HG02852 (cell line): ENCODE measurements at regions not wholly inside any gene's neighbourhood (a gene's known extent, or its start where the extent isn't known, plus 50 kb on each side); places are given as distances from the start of the nearest gene placed in this dataset.
"Not testable (repeated sequence)": the region's sequence is repeated elsewhere in the genome, so short reads cannot be mapped to it uniquely, and the experiment has no call there.

Source experiments
- ATAC-seq: cut with Tn5 transposase; IDR thresholded peaks from one replicate; pipeline ENCODE4 v1.9.1; 2021; ENCODE audit warnings: mild to moderate bottlenecking, moderate library complexity; ENCODE audit not compliant: unreplicated experiment

GRCh38 chr5:27241564-27242257 is 203.3 kb upstream of the CDH9 start:
- no peak for ATAC-seq

GRCh38 chr5:27240791-27241190 is 202.4 kb upstream of the CDH9 start:
- no peak for ATAC-seq

DNA sequence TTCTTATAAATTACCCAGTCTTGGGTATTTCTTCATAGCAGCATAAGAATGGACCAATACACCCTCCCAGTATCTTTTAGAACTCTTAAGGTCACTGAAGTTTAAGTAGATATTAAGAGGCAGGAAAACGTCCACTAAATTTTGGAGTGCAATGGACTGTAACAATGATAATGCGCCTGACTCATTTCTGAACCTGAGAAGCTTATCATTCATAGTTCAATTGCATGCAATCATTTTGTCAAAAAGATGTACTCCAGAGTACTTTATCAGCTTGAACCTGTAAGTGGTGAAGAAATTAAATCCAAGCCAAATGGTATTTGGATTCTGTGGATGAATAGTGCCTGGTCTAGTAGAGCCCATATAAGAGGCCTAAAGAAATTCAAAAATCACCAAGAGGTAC is 196.5 kb upstream of the CDH9 start:
- no peak for ATAC-seq

DNA sequence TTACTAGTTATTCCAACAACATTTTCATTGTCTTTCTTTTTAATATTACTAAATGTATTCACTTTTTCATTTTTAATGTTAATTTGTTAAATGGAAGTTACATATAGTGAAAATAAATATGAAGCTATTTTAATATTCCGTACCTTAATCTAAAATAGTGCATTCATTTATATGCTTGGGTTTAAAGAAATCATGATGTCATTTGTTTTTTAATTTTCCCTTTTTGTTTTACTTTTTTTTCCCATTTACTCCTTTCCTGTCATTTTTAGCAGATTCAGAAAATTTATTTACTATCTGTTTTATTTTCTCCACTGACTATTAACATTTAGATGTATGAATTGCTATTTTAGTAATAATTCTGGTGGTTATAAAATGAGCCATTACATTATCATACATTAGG is 183.0 kb upstream of the CDH9 start:
- no peak for ATAC-seq

DNA sequence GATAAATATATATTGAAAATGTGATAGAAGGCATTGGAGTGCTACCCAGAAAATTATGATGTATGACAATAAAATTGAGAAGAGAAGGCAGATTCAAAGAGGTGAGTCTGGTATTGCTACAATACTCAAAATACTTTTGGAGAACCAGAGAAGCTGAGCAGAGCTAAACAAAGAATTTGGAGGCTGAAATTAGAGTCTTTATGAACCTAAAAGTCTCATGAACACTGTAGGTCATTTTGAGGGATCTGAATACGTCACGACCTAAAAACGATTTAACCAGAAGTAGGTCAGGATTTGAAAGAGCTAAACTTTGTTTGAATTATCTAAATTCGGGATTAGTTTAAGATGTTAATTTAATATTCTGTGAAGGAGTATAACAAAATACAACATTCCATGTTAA is 182.4 kb upstream of the CDH9 start:
- no peak for ATAC-seq

DNA sequence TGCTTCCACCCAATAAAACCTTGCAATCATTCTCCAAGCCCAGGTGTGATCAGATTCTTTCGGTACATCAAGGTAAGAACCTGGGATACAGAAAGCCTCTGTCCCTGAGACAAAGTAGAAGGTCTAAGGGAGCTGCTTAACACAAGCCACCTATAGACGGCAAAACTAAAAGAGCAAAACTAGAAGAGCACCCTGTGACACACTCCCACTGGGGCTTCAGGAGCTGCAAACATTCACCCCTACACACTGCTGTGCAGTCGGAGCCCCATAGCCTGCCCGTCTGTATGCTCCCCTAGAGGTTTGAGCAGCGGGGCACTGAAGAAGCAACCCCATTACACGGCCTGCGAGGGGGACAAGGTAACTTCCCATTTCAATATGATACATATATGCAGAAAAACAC is 179.6 kb upstream of the CDH9 start:
- ATAC-seq: no peak

- no peak for ATAC-seq
Measured at GRCh38 chr5:27217155-27217956, 179.0 kb upstream of the CDH9 start.

- ATAC-seq: no peak
Measured at GRCh38 chr5:27216367-27216950, 178.1 kb upstream of the CDH9 start.

DNA sequence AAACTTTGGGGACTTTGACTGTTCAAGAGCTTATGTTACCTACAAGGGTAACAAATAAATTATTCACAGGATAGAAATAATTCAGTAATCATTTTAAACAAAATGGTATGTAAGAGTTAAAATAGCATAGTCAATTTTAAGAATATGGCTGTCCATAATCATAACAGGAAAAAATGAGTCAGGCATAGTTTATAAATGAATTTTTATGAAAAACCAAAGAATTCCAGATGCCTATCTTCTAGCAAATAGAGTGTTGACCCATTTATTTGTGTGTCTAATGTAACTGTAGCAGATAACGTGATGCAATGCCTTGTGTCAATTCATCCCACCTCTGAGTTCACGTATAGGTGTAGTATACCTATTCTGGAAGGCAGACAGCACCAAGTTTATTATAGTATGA is 169.7 kb upstream of the CDH9 start:
- ATAC-seq: no peak

GRCh38 chr5:27191786-27192510 is 153.6 kb upstream of the CDH9 start:
- ATAC-seq: no peak

GRCh38 chr5:27172693-27173092 is 134.3 kb upstream of the CDH9 start:
- ATAC-seq: no peak

- no peak for ATAC-seq
Measured at GRCh38 chr5:27171761-27172261, 133.4 kb upstream of the CDH9 start.

- no peak for ATAC-seq
Measured at GRCh38 chr5:27158775-27159174, 120.4 kb upstream of the CDH9 start.

DNA sequence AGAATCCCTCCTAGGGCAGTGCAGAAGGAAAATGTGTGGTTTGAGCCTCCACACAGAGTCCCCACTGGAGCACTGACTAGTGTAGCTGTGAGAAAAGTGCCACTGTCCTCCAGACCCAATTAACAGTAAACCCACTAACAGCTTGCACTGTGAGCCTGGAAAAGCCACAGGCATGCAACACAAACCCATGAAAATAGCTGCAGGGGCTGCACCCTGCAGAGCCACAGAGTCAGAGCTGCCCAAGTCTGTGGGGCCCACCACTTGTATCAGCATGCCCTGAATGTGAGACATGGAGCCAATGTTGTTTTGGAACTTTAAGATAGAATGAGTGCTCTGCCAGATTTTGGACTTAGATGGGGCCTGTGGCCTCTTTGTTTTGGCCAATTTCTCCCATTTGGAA is 119.8 kb upstream of the CDH9 start:
- ATAC-seq: no peak

DNA sequence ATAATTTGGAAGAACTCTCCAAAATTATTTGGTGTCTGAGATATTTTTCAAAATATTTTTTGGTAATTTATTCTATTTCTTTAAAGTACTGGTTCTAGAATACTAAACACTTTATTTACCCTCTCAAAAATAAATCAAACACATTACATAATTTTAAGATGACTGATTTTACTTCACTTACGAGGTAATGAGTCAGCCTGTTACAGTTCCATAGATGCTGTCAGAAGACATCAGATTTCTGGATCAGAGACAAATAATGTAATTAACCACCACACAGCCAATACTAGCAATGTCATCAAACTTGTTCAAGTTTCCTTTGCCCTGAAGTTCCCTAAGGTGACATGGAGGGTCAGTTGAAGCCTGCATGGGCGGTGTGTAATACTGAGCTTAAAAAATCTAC is 106.1 kb upstream of the CDH9 start:
- no peak for ATAC-seq

- no peak for ATAC-seq
Measured at GRCh38 chr5:27140831-27141230, 102.4 kb upstream of the CDH9 start.

GRCh38 chr5:27130587-27130986 is 92.2 kb upstream of the CDH9 start:
- ATAC-seq: no peak

DNA sequence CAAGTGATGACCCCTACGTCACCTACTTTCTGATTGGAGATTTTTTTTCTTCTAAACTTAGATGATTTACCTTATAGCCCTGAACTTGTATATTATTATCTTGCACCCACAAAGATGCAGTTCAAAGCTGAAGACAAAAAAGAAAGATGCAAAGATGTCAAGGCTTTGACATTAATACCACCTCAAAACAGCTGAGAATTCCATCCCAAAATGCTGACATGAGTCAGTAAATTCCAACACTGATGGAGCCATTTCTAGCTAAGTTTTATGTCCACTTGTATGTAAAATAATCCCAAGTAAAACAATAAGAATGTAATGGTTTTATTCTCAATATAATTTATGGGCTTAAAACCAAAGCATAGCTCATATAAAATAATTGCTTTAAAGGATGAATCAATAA is 91.5 kb upstream of the CDH9 start:
- no peak for ATAC-seq

GRCh38 chr5:27125856-27126255 is 87.5 kb upstream of the CDH9 start:
- ATAC-seq: no peak

DNA sequence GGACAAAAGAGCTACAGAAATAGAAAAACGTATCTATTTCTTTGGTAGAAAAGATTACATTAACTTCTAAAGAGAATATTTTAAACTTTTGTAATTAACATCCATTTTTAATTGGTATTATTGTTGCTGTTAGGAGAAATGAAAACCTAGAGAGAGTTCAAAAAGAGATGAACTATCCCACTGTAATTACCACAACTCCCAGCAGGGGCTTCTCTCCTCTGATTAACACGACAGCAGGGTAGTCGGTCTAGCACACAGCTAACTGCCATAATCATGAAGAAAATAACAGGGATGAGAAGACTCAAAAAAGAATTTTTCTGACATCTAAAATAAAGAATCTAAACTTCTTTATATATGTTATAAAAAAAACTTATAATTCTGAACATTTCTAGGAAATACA is 86.2 kb upstream of the CDH9 start:
- no peak for ATAC-seq

GRCh38 chr5:27119736-27120321 is 81.4 kb upstream of the CDH9 start:
- not testable (repeated sequence) for ATAC-seq
